GM23338 (cell line): ENCODE measurements at regions not wholly inside any gene's neighbourhood (a gene's known extent, or its start where the extent isn't known, plus 50 kb on each side); places are given as distances from the start of the nearest gene placed in this dataset.

ENCODE experiments used
- ATAC-seq: fragments of 200-7000 bp; cut with Tn5 transposase; 3 replicates; pipeline ENCODE4 v1.9.1; 2020
- DNase-seq: peaks from one replicate; pipeline ENCODE4 v3.0.0-alpha.2; 2015; ENCODE audit warnings: low spot score
- H2AFZ ChIP-seq: fragments of 200-600 bp; sonication (generic); 2 replicates; pipeline ENCODE4 v1.8.0; 2016; ENCODE audit warnings: antibody characterized with exemption, mild to moderate bottlenecking, moderate library complexity
- H3F3A ChIP-seq: fragments of 200-600 bp; sonication (generic); replicated peaks from 2 replicates; pipeline ENCODE4 v1.8.0; 2017; ENCODE audit warnings: antibody characterized with exemption, mixed run types, low read depth
- H3K27ac ChIP-seq: fragments of 200-600 bp; sonication (generic); 2 replicates; pipeline ENCODE4 v1.6.1; 2016; ENCODE audit warnings: low read depth
- H3K27me3 ChIP-seq: fragments of 200-600 bp; sonication (generic); 2 replicates; pipeline ENCODE4 v1.8.0; 2016; ENCODE audit warnings: mild to moderate bottlenecking, mixed run types, moderate library complexity; ENCODE audit not compliant: insufficient read depth
- H3K36me3 ChIP-seq: fragments of 200-600 bp; sonication (generic); 2 replicates; pipeline ENCODE4 v1.8.0; 2016; ENCODE audit warnings: mild to moderate bottlenecking; ENCODE audit not compliant: insufficient read depth
- H3K4me1 ChIP-seq: fragments of 200-600 bp; sonication (generic); 2 replicates; pipeline ENCODE4 v1.8.0; 2016; ENCODE audit warnings: mild to moderate bottlenecking, moderate library complexity; ENCODE audit not compliant: insufficient read depth
- H3K4me2 ChIP-seq: fragments of 200-600 bp; sonication (generic); 2 replicates; pipeline ENCODE4 v1.7.1; 2017; ENCODE audit warnings: mixed run types
- H3K4me3 ChIP-seq: fragments of 200-600 bp; sonication (generic); 2 replicates; pipeline ENCODE4 v1.6.1; 2016; ENCODE audit warnings: mixed run types
- H3K79me2 ChIP-seq: fragments of 200-600 bp; sonication (generic); replicated peaks from 2 replicates; pipeline ENCODE4 v1.8.0; 2017; ENCODE audit warnings: mild to moderate bottlenecking; ENCODE audit not compliant: insufficient read depth
- H3K9me2 ChIP-seq: fragments of 200-600 bp; sonication (generic); 2 replicates; pipeline ENCODE4 v1.8.0; 2017; ENCODE audit not compliant: insufficient read depth
- H4K20me1 ChIP-seq: fragments of 200-600 bp; sonication (generic); replicated peaks from 2 replicates; pipeline ENCODE4 v1.8.0; 2017; ENCODE audit warnings: mild to moderate bottlenecking; ENCODE audit not compliant: insufficient read depth
- H3K27ac Mint-ChIP-seq: 2 replicates; pipeline ENCODE4 v1.8.0; 2020; ENCODE audit warnings: inconsistent platforms, mild to moderate bottlenecking, moderate library complexity, mixed read lengths
- H3K27me3 Mint-ChIP-seq: 3 replicates; pipeline ENCODE4 v1.8.0; 2022; ENCODE audit warnings: low read depth, mild to moderate bottlenecking, moderate library complexity, mixed read lengths, inconsistent platforms; ENCODE audit not compliant: insufficient read depth, poor library complexity
- H3K36me3 Mint-ChIP-seq: 3 replicates; pipeline ENCODE4 v1.8.0; 2021; ENCODE audit warnings: low read depth, mild to moderate bottlenecking, inconsistent platforms, moderate library complexity, mixed read lengths
- H3K4me1 Mint-ChIP-seq: 3 replicates; pipeline ENCODE4 v1.8.0; 2020; ENCODE audit warnings: mild to moderate bottlenecking, inconsistent platforms, mixed read lengths
- H3K4me3 Mint-ChIP-seq: 3 replicates; pipeline ENCODE4 v1.8.0; 2021; ENCODE audit warnings: moderate library complexity, mild to moderate bottlenecking, inconsistent platforms, mixed read lengths
- H3K9me3 Mint-ChIP-seq: 3 replicates; pipeline ENCODE4 v1.8.0; 2020; ENCODE audit warnings: moderate library complexity, mild to moderate bottlenecking, inconsistent platforms, mixed read lengths
- CREB1 ChIP-seq: fragments of 250-450 bp; sonication (Bioruptor Pico); IDR thresholded peaks from 2 replicates; pipeline ENCODE4 v1.5.0; 2020; ENCODE audit warnings: low read depth, mild to moderate bottlenecking, moderate library complexity
- CTCF ChIP-seq, 2 experiments: fragments of 200-600 bp in 1 of 2; sonication (generic) in 1 of 2; conservative IDR thresholded peaks; 2 replicates each; pipeline versions ENCODE4 v1.5.1 to v1.6.1; 2016 to 2017; ENCODE audit warnings: antibody characterized with exemption in 2 of 2, low read depth in 2 of 2, mild to moderate bottlenecking in 2 of 2, moderate library complexity in 1 of 2
- ETS1 ChIP-seq: IDR thresholded peaks from 2 replicates; pipeline ENCODE4 v1.6.1; 2016; ENCODE audit warnings: antibody characterized with exemption
- EZH2 ChIP-seq: fragments of 200-600 bp; sonication (generic); IDR thresholded peaks from one replicate; pipeline ENCODE4 v1.8.0; 2017; ENCODE audit warnings: antibody characterized with exemption, mild to moderate bottlenecking, low read depth; ENCODE audit not compliant: unreplicated experiment
- EZH2phosphoT487 ChIP-seq: fragments of 200-600 bp; sonication (generic); IDR thresholded peaks from one replicate; pipeline ENCODE4 v1.8.1; 2018; ENCODE audit warnings: antibody characterized with exemption; ENCODE audit not compliant: unreplicated experiment
- JUNB ChIP-seq: IDR thresholded peaks from one replicate; pipeline ENCODE4 v1.6.1; 2016; ENCODE audit warnings: antibody characterized with exemption; ENCODE audit not compliant: unreplicated experiment
- NANOG ChIP-seq: IDR thresholded peaks from 2 replicates; pipeline ENCODE4 v1.6.1; 2016; ENCODE audit warnings: antibody characterized with exemption, borderline replicate concordance
- POLR2AphosphoS5 ChIP-seq: IDR thresholded peaks from 2 replicates; pipeline ENCODE4 v1.6.1; 2016; ENCODE audit warnings: antibody characterized with exemption, low read depth
- REST ChIP-seq: IDR thresholded peaks from one replicate; pipeline ENCODE4 v1.6.1; 2018; ENCODE audit warnings: antibody characterized with exemption; ENCODE audit not compliant: unreplicated experiment
- STAT1 ChIP-seq: IDR thresholded peaks from one replicate; pipeline ENCODE4 v1.6.1; 2016; ENCODE audit warnings: antibody characterized with exemption; ENCODE audit not compliant: unreplicated experiment
- ZNF114 ChIP-seq: fragments of 250-450 bp; sonication (Bioruptor Pico); IDR thresholded peaks from 2 replicates; pipeline ENCODE4 v1.5.0; 2020; ENCODE audit warnings: mild to moderate bottlenecking, moderate library complexity
- ZNF331 ChIP-seq: fragments of 250-450 bp; sonication (Bioruptor Pico); IDR thresholded peaks from 2 replicates; pipeline ENCODE4 v1.5.0; 2020; ENCODE audit warnings: low read depth, mild to moderate bottlenecking, moderate library complexity
- ZNF462 ChIP-seq: fragments of 250-450 bp; sonication (Bioruptor Pico); IDR thresholded peaks from 2 replicates; pipeline ENCODE4 v1.5.0; 2020; ENCODE audit warnings: mild to moderate bottlenecking, moderate library complexity

- H3K4me1 ChIP-seq, result peaks cover 20% of the 10 kb centered on the region
- DNase-seq (peak; percentile 27), ATAC-seq (peak; percentile 49)
- Mint-ChIP-seq H3K27ac (peak overlapping the region; percentile 7; the same call in 1 of the 2 replicates), H3K27me3 (no peaks in the 10 kb centered on the region), H3K4me1 (peaks cover 17% of the 10 kb centered on the region), H3K4me3 (no peak overlapping the region), H3K36me3 (no peaks in the 10 kb centered on the region), H3K9me3 (no peaks in the 10 kb centered on the region)
- H3K4me2 ChIP-seq, result no peak overlapping the region
- H3F3A ChIP-seq, result no peaks in the 10 kb centered on the region
- H2AFZ ChIP-seq, result no peak overlapping the region; the same call in 1 of the 2 replicates
- H3K9me2 ChIP-seq, result peaks cover 7% of the 10 kb centered on the region; the same call in 1 of the 2 replicates
- H3K79me2 ChIP-seq, result no peaks in the 10 kb centered on the region
- no peak overlapping the region for H3K27ac ChIP-seq
- TF ChIP-seq CTCF (conservative IDR thresholded peaks at IDR 0.05; ENCODE audit: low read depth in 2 of 2) (no peak), STAT1 (no peak), NANOG (no peak), ETS1 (no peak), ZNF462 (CRISPR knock-in tag) (no peak), CREB1 (no peak), ZNF114 (CRISPR knock-in tag) (no peak), EZH2phosphoT487 (no peak), POLR2AphosphoS5 (no peak), JUNB (no peak), REST (no peak), EZH2 (no peak), ZNF331 (CRISPR knock-in tag) (no peak)
- H3K27me3 ChIP-seq, result no peaks in the 10 kb centered on the region
- no peaks in the 10 kb centered on the region for H4K20me1 ChIP-seq
- no peak overlapping the region for H3K4me3 ChIP-seq
- no peaks in the 10 kb centered on the region for H3K36me3 ChIP-seq
Observed at GRCh38 chr2:181318504-181319280, 138.5 kb upstream of the ITGA4 start.
